ENCODE measurements at regions not wholly inside any gene's neighbourhood (a gene's known extent, or its start where the extent isn't known, plus 50 kb on each side); places are given as distances from the start of the nearest gene placed in this dataset.

GRCh38 chr3:104947943-104948342 lies 418.8 kb upstream of the ALCAM start:
- TF ChIP-seq CTCF (IDR thresholded peaks at IDR 0.05) (no peak), POLR2A (IDR thresholded peaks at IDR 0.05) (no peak)

Data from body of pancreas (tissue), 4 donors.